Activated CD8-positive, alpha-beta T cell treated with anti-CD3 and anti-CD28 coated beads for 36 hours (primary cell): ENCODE measurements at regions not wholly inside any gene's neighbourhood (a gene's known extent, or its start where the extent isn't known, plus 50 kb on each side); places are given as distances from the start of the nearest gene placed in this dataset.

ENCODE experiments used
- ATAC-seq: fragments of 200-7000 bp; cut with Tn5 transposase; one replicate; pipeline ENCODE4 v1.10.0; 2021; ENCODE audit warnings: mild to moderate bottlenecking, moderate library complexity
- CTCF ChIA-PET: fragments of 350-600 bp; sonication (Branson Sonifier 250); formaldehyde crosslinking; loops from one replicate; lab custom pipeline; 2021; ENCODE audit warnings: antibody characterized with exemption; lab: Charles Lee
- POLR2A ChIA-PET: fragments of 350-600 bp; sonication (Branson Sonifier 250); formaldehyde crosslinking; loops from one replicate; lab custom pipeline; 2021; ENCODE audit warnings: antibody characterized with exemption; lab: Charles Lee
- DNase-seq: peaks from one replicate; pipeline ENCODE4 v3.0.0-alpha.2; 2020
- H3K27ac Mint-ChIP-seq: one replicate; pipeline ENCODE4 v1.8.0; 2021; ENCODE audit warnings: mild to moderate bottlenecking, mixed read lengths
- H3K27me3 Mint-ChIP-seq: one replicate; pipeline ENCODE4 v1.8.0; 2021; ENCODE audit warnings: mixed read lengths
- H3K36me3 Mint-ChIP-seq: one replicate; pipeline ENCODE4 v1.8.0; 2021; ENCODE audit warnings: low read depth, mixed read lengths
- H3K4me1 Mint-ChIP-seq: one replicate; pipeline ENCODE4 v1.8.0; 2021; ENCODE audit warnings: low read depth, mixed read lengths
- H3K4me3 Mint-ChIP-seq: one replicate; pipeline ENCODE4 v1.8.0; 2021; ENCODE audit warnings: mild to moderate bottlenecking, moderate library complexity, mixed read lengths
- H3K9me3 Mint-ChIP-seq: one replicate; pipeline ENCODE4 v1.8.0; 2021; ENCODE audit warnings: mixed read lengths
- intact Hi-C: fragments of 100-400 bp; cut with micrococcal nuclease; formaldehyde crosslinking; loops from one replicate; pipeline ENCODE4 v1.10.0; 2022
- TF ChIP-seq, protein P1 (sequence below): fragments of 200-600 bp; IDR thresholded peaks from one replicate; pipeline ENCODE4 v1.8.0; 2022; ENCODE audit warnings: antibody characterized with exemption, mild to moderate bottlenecking

DNA sequence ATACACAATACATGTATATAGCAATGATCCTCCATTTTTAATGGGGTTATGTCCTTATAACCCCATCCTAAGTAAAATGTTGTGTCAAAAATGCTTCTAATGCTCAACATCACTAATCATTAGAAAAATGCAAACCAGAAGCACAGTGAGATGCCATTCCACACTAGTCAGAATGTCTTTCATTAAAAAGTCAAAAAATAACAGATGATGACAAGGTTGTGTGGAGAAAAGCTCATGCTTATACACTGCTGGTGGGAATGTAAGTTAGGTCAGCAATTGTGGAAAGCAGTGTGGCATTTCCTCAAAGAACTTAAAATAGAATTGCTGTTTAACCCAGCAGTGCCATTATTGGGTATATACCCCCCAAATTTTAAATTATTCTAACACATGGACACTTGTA is 654.9 kb upstream of the CNTNAP5 start:
- DNase-seq = no peak
- TF ChIP-seq, protein P1, sequence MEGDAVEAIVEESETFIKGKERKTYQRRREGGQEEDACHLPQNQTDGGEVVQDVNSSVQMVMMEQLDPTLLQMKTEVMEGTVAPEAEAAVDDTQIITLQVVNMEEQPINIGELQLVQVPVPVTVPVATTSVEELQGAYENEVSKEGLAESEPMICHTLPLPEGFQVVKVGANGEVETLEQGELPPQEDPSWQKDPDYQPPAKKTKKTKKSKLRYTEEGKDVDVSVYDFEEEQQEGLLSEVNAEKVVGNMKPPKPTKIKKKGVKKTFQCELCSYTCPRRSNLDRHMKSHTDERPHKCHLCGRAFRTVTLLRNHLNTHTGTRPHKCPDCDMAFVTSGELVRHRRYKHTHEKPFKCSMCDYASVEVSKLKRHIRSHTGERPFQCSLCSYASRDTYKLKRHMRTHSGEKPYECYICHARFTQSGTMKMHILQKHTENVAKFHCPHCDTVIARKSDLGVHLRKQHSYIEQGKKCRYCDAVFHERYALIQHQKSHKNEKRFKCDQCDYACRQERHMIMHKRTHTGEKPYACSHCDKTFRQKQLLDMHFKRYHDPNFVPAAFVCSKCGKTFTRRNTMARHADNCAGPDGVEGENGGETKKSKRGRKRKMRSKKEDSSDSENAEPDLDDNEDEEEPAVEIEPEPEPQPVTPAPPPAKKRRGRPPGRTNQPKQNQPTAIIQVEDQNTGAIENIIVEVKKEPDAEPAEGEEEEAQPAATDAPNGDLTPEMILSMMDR = no peak
- ATAC-seq = no peak
- no peaks in the 10 kb centered on the region for H3K36me3 Mint-ChIP-seq
- no peaks in the 10 kb centered on the region for H3K4me1 Mint-ChIP-seq
- intact Hi-C loops = no loop called here
- H3K27ac Mint-ChIP-seq = no peak overlapping the region
- ChIA-PET CTCF (no interaction called here), POLR2A (no interaction called here)
- H3K27me3 Mint-ChIP-seq = no peaks in the 10 kb centered on the region
- peaks cover 13% of the 10 kb centered on the region for H3K9me3 Mint-ChIP-seq
- no peak overlapping the region for H3K4me3 Mint-ChIP-seq

DNA sequence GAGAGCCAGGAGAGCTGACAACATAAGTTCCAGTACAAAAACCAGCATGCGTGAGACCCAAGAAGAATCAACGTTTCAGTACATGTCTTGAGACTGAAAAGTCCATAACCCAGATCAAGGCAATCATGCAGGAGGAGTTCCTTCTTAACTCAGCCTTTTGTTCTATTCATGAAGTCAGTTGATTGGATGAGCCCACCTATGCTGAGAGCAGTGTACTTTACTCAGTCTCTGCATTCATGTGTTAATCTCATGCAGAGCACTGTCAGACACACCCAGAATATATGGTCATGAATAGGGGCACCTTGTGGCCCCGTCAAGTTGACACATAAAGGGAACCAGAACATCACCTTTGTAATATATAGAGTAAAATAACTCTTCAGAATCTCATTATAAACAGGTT is 653.6 kb upstream of the CNTNAP5 start:
- POLR2A ChIA-PET = no interaction called here
- TF ChIP-seq, protein P1 = no peak
- H3K27ac Mint-ChIP-seq = no peak overlapping the region
- intact Hi-C loops = no loop called here
- H3K36me3 Mint-ChIP-seq = no peaks in the 10 kb centered on the region
- CTCF ChIA-PET = no interaction called here
- ATAC-seq (no peak), DNase-seq (no peak)
- H3K4me3 Mint-ChIP-seq = no peak overlapping the region
- peaks cover 18% of the 10 kb centered on the region for H3K9me3 Mint-ChIP-seq
- H3K27me3 Mint-ChIP-seq = no peaks in the 10 kb centered on the region
- H3K4me1 Mint-ChIP-seq = no peaks in the 10 kb centered on the region

DNA sequence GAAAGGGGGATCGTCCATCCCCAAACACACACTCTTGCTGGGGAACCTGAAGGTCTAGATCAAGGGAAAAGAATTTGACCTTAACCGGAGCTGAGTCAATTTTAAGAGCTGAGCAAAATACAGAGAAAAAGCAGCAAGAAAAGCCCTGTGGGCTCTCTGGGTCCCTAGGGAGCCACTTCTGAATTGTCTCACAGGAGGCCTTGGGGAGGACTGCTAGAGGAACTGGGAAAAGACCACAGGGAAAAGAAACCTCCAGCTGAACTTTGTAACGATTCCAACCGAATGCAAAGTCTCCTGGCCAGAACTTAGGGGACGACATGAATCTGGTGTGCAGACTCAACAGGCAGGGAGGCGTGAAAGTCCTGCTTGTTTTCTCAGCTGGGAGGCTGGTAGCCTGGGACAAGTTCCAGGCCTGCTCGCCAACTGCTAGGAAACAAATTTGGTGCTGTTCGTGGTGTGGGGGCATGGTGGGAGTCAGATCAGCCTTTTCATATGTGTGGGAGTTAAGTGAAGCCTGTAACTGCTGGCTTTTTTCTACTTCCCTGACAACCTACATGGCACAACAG is 644.6 kb upstream of the CNTNAP5 start:
- peaks cover 14% of the 10 kb centered on the region for H3K9me3 Mint-ChIP-seq
- H3K27me3 Mint-ChIP-seq = no peaks in the 10 kb centered on the region
- CTCF ChIA-PET = no interaction called here
- ATAC-seq (no peak), DNase-seq (no peak)
- intact Hi-C loops = no loop called here
- H3K4me3 Mint-ChIP-seq = no peak overlapping the region
- POLR2A ChIA-PET = interaction anchor here (1.2 kb wide), 1 partner anchor 37 kb away, joined by 3 read pairs; no protein-coding TSS in a partner anchor
- H3K4me1 Mint-ChIP-seq = no peaks in the 10 kb centered on the region
- H3K27ac Mint-ChIP-seq = no peak overlapping the region
- TF ChIP-seq, protein P1 = no peak
- H3K36me3 Mint-ChIP-seq = no peaks in the 10 kb centered on the region

DNA sequence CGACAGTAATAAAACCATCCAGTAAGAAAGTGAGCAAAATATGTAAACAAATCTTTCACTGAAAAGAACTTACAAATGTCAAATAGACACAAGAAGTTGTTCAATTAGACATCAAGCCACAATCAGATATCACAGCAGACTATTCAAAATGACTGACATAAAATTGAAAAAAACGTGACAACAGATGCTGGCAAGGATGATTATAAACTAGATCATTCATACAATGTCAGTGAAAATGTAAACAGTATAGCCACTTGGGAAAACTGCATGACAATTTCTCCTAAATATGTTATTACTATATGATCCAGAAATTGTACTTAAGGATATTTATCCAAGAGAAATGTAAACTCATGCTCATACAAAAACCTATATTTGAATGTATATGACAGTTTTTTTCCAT is 609.4 kb upstream of the CNTNAP5 start:
- ChIA-PET POLR2A (no interaction called here), CTCF (no interaction called here)

DNA sequence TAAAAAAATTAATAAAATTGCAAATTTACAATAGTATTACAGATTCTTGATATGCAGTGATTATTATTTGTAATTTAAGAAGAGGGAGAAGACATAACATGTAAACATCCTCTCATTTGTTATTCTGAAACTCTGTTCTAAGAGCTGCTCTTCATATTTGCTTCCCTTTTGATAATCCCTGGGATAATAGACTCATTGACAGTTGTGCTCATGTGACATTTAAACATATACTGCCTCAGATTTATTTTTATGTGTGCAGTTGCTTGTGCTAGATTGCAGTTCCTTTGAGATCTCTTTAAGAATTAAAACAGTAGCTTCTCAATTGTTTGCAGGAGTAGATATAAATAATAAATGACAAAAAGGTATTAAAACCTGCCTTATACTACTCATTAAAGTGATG is 605.1 kb upstream of the CNTNAP5 start:
- H3K4me3 Mint-ChIP-seq = no peak overlapping the region
- POLR2A ChIA-PET = no interaction called here
- ATAC-seq = no peak
- TF ChIP-seq, protein P1 = no peak
- peaks cover 8% of the 10 kb centered on the region for H3K9me3 Mint-ChIP-seq
- CTCF ChIA-PET = no interaction called here
- H3K27me3 Mint-ChIP-seq = no peaks in the 10 kb centered on the region
- H3K27ac Mint-ChIP-seq = no peak overlapping the region
- intact Hi-C loops = no loop called here
- H3K4me1 Mint-ChIP-seq = no peaks in the 10 kb centered on the region
- DNase-seq = no peak
- H3K36me3 Mint-ChIP-seq = no peaks in the 10 kb centered on the region

More for the DNA sequence above, 609.4 kb upstream of the CNTNAP5 start:
- Mint-ChIP-seq H3K36me3 (no peaks in the 10 kb centered on the region), H3K4me1 (no peaks in the 10 kb centered on the region), H3K27me3 (no peaks in the 10 kb centered on the region), H3K9me3 (peaks cover 14% of the 10 kb centered on the region), H3K27ac (no peak overlapping the region), H3K4me3 (no peak overlapping the region)
- DNase-seq (no peak), ATAC-seq (no peak)
- intact Hi-C loops = no loop called here
- TF ChIP-seq, protein P1 = no peak
